ENCODE measurements at regions not wholly inside any gene's neighbourhood (a gene's known extent, or its start where the extent isn't known, plus 50 kb on each side); places are given as distances from the start of the nearest gene placed in this dataset.

DNA sequence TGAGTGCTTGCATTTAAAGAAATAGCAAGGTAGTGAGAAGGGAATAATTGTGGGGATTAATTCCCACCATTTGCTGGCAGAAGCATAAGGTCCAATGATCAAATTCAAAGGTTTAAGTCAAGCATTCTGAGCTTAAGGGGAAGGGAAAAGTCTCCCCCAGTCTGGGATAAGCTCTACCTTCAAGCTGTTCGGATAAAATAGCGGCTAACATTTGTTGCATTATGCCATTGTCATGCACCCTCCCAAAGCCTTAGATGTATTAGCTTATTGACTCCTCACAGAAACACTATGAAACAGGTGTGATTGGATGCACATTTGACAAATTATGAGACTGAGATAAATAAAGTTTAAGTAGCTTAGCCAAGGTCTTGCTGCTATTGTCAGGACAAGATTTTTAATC lies 52.2 kb upstream of the TGIF1 start:
- H3F3A ChIP-seq (ENCODE audit: insufficient read depth, low read length), result no peaks in the 10 kb centered on the region
- no peak overlapping the region for H3K4me2 ChIP-seq (ENCODE audit: low read length)
- H3K36me3 ChIP-seq (ENCODE audit: insufficient read depth, low read length), result no peaks in the 10 kb centered on the region; the same call in 1 of the 2 replicates
- no peaks in the 10 kb centered on the region for H4K20me1 ChIP-seq (ENCODE audit: insufficient read depth, low read length)
- peaks cover 9% of the 10 kb centered on the region for H3K4me1 ChIP-seq (ENCODE audit: insufficient read depth, low read length, severe bottlenecking)
- H3K79me2 ChIP-seq (ENCODE audit: insufficient read depth, low read length), result no peaks in the 10 kb centered on the region
- no peaks in the 10 kb centered on the region; the same call in 1 of the 2 replicates for H3K27me3 ChIP-seq (ENCODE audit: insufficient read depth, low read length)
- no peaks in the 10 kb centered on the region for H3K9me2 ChIP-seq (ENCODE audit: low read depth, low read length)
- TF ChIP-seq, protein P1, sequence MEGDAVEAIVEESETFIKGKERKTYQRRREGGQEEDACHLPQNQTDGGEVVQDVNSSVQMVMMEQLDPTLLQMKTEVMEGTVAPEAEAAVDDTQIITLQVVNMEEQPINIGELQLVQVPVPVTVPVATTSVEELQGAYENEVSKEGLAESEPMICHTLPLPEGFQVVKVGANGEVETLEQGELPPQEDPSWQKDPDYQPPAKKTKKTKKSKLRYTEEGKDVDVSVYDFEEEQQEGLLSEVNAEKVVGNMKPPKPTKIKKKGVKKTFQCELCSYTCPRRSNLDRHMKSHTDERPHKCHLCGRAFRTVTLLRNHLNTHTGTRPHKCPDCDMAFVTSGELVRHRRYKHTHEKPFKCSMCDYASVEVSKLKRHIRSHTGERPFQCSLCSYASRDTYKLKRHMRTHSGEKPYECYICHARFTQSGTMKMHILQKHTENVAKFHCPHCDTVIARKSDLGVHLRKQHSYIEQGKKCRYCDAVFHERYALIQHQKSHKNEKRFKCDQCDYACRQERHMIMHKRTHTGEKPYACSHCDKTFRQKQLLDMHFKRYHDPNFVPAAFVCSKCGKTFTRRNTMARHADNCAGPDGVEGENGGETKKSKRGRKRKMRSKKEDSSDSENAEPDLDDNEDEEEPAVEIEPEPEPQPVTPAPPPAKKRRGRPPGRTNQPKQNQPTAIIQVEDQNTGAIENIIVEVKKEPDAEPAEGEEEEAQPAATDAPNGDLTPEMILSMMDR (IDR thresholded peaks at IDR 0.05; ENCODE audit: low read length), result no peak
- TF ChIP-seq EZH2 (IDR thresholded peaks at IDR 0.05; ENCODE audit: borderline replicate concordance, low read length), result no peak
- no peak overlapping the region for H3K4me3 ChIP-seq (ENCODE audit: low read depth, low read length, poor library complexity, severe bottlenecking)
- H2AFZ ChIP-seq (ENCODE audit: low read length), result no peak overlapping the region
- no peak overlapping the region for H3K27ac ChIP-seq (ENCODE audit: low read depth, low read length, poor library complexity, severe bottlenecking)
- H3K9ac ChIP-seq (ENCODE audit: low read length), result no peak overlapping the region
- H3K9me3 ChIP-seq (ENCODE audit: low read length), result no peaks in the 10 kb centered on the region

Data from OCI-LY1 (cell line).